H9 (cell line): ENCODE measurements at regions not wholly inside any gene's neighbourhood (a gene's known extent, or its start where the extent isn't known, plus 50 kb on each side); places are given as distances from the start of the nearest gene placed in this dataset.

Source experiments
- DNase-seq: peaks from one replicate; pipeline ENCODE4 v3.0.0-alpha.2; 2017
- H2AFZ ChIP-seq: one replicate; pipeline ENCODE4 v1.6.1; 2013; ENCODE audit warnings: mild to moderate bottlenecking, low read length, control low read depth, moderate library complexity
- H2AK5ac ChIP-seq: 2 replicates; pipeline ENCODE4 v1.6.1; 2013; ENCODE audit warnings: low read length, control low read depth, mixed read lengths; ENCODE audit not compliant: insufficient read length
- H2BK120ac ChIP-seq: one replicate; pipeline ENCODE4 v1.6.1; 2013; ENCODE audit warnings: low read depth, mild to moderate bottlenecking, low read length, control low read depth, inconsistent platforms; ENCODE audit not compliant: poor library complexity, severe bottlenecking
- H2BK12ac ChIP-seq: 2 replicates; pipeline ENCODE4 v1.6.1; 2013; ENCODE audit warnings: low read length, control low read depth, mixed read lengths, low read depth; ENCODE audit not compliant: insufficient read length
- H2BK15ac ChIP-seq: 2 replicates; pipeline ENCODE4 v1.6.1; 2013; ENCODE audit warnings: low read depth, low read length, control low read depth
- H2BK20ac ChIP-seq: one replicate; pipeline ENCODE4 v1.6.1; 2013; ENCODE audit warnings: low read depth, mild to moderate bottlenecking, low read length, control low read depth, inconsistent platforms; ENCODE audit not compliant: poor library complexity, severe bottlenecking
- H2BK5ac ChIP-seq: 2 replicates; pipeline ENCODE4 v1.6.1; 2013; ENCODE audit warnings: low read length, control low read depth, mixed read lengths; ENCODE audit not compliant: insufficient read length
- H3K14ac ChIP-seq: 2 replicates; pipeline ENCODE4 v1.6.1; 2013; ENCODE audit warnings: low read length, control low read depth; ENCODE audit not compliant: insufficient read depth
- H3K18ac ChIP-seq: 2 replicates; pipeline ENCODE4 v1.6.1; 2013; ENCODE audit warnings: low read depth, mild to moderate bottlenecking, mixed read lengths, low read length, control low read depth; ENCODE audit not compliant: insufficient read length
- H3K23ac ChIP-seq: 2 replicates; pipeline ENCODE4 v1.6.1; 2013; ENCODE audit warnings: low read length, control low read depth, mixed read lengths, low read depth; ENCODE audit not compliant: insufficient read length
- H3K23me2 ChIP-seq: 2 replicates; pipeline ENCODE4 v1.6.1; 2013; ENCODE audit warnings: low read depth, mild to moderate bottlenecking, mixed read lengths, low read length, control low read depth; ENCODE audit not compliant: insufficient read length, poor library complexity, severe bottlenecking
- H3K27ac ChIP-seq: 2 replicates; pipeline ENCODE4 v1.5.1; 2013; ENCODE audit warnings: low read length, control low read depth, mixed read lengths, low read depth; ENCODE audit not compliant: insufficient read length
- H3K27me3 ChIP-seq: 2 replicates; pipeline ENCODE4 v1.6.1; 2013; ENCODE audit warnings: low read length, control low read depth, inconsistent platforms; ENCODE audit not compliant: insufficient read depth
- H3K4ac ChIP-seq: 2 replicates; pipeline ENCODE4 v1.6.1; 2013; ENCODE audit warnings: low read depth, mild to moderate bottlenecking, control low read depth, inconsistent platforms, low read length, moderate library complexity
- H3K4me1 ChIP-seq: 2 replicates; pipeline ENCODE4 v1.6.1; 2013; ENCODE audit warnings: low read length, control low read depth, inconsistent platforms; ENCODE audit not compliant: insufficient read depth
- H3K4me2 ChIP-seq: 2 replicates; pipeline ENCODE4 v1.6.1; 2013; ENCODE audit warnings: low read length, control low read depth, mixed read lengths; ENCODE audit not compliant: insufficient read length, insufficient read depth
- H3K56ac ChIP-seq: 2 replicates; pipeline ENCODE4 v1.6.1; 2013; ENCODE audit warnings: low read depth, mild to moderate bottlenecking, mixed read lengths, low read length, control low read depth; ENCODE audit not compliant: insufficient read length
- H3K79me1 ChIP-seq: 2 replicates; pipeline ENCODE4 v1.6.1; 2013; ENCODE audit warnings: low read depth, mild to moderate bottlenecking, moderate library complexity, low read length, control low read depth, inconsistent platforms; ENCODE audit not compliant: insufficient read depth, poor library complexity, severe bottlenecking
- H3K79me2 ChIP-seq: 2 replicates; pipeline ENCODE4 v1.6.1; 2013; ENCODE audit warnings: low read length, control low read depth, inconsistent platforms; ENCODE audit not compliant: insufficient read depth
- H3K9ac ChIP-seq: 2 replicates; pipeline ENCODE4 v1.6.1; 2013; ENCODE audit warnings: low read length, control low read depth, mixed read lengths; ENCODE audit not compliant: insufficient read length; ENCODE audit errors: extremely low read depth
- H3K9me3 ChIP-seq: one replicate; pipeline ENCODE4 v1.6.1; 2013; ENCODE audit warnings: low read depth, low read length, inconsistent platforms; ENCODE audit not compliant: control insufficient read depth
- H3T11ph ChIP-seq: one replicate; pipeline ENCODE4 v1.6.1; 2013; ENCODE audit warnings: mild to moderate bottlenecking, low read length, control low read depth, inconsistent platforms
- H4K20me1 ChIP-seq: one replicate; pipeline ENCODE4 v1.6.1; 2013; ENCODE audit not compliant: control insufficient read depth, insufficient read length, insufficient read depth
- H4K5ac ChIP-seq: 2 replicates; pipeline ENCODE4 v1.6.1; 2013; ENCODE audit warnings: low read depth, mild to moderate bottlenecking, mixed read lengths, low read length, control low read depth; ENCODE audit not compliant: insufficient read length
- H4K8ac ChIP-seq: replicated peaks from 2 replicates; pipeline ENCODE4 v1.6.1; 2013; ENCODE audit warnings: low read length, control low read depth, mixed read lengths, low read depth; ENCODE audit not compliant: insufficient read length
- H4K91ac ChIP-seq: 2 replicates; pipeline ENCODE4 v1.6.1; 2013; ENCODE audit warnings: low read depth, mild to moderate bottlenecking, moderate library complexity, mixed read lengths, low read length, control low read depth; ENCODE audit not compliant: insufficient read length
- H3K27ac Mint-ChIP-seq, 3 experiments: 2 replicates in 2 of 3; 3 replicates in 1 of 3; pipeline ENCODE4 v1.8.0; 2020 to 2021; ENCODE audit warnings: mixed read lengths in 3 of 3, mild to moderate bottlenecking in 1 of 3, moderate library complexity in 1 of 3
- H3K27me3 Mint-ChIP-seq: 2 replicates; pipeline ENCODE4 v1.8.0; 2021; ENCODE audit warnings: low read depth, mild to moderate bottlenecking, moderate library complexity, mixed read lengths
- H3K36me3 Mint-ChIP-seq, 3 experiments: 2 replicates in 2 of 3; 3 replicates in 1 of 3; pipeline ENCODE4 v1.8.0; 2020 to 2021; ENCODE audit warnings: low read depth in 3 of 3, mixed read lengths in 3 of 3; ENCODE audit not compliant: insufficient read depth in 1 of 3
- H3K4me1 Mint-ChIP-seq, 2 experiments: 2 replicates each; pipeline ENCODE4 v1.8.0; 2020; ENCODE audit warnings: mixed read lengths in 2 of 2
- H3K4me3 Mint-ChIP-seq, 2 experiments: 2 replicates in 1 of 2; 3 replicates in 1 of 2; pipeline ENCODE4 v1.8.0; 2020 to 2021; ENCODE audit warnings: mild to moderate bottlenecking in 2 of 2, mixed read lengths in 2 of 2, moderate library complexity in 1 of 2
- H3K9me3 Mint-ChIP-seq, 2 experiments: 2 replicates in 1 of 2; 3 replicates in 1 of 2; pipeline ENCODE4 v1.8.0; 2020; ENCODE audit warnings: mild to moderate bottlenecking in 2 of 2, mixed read lengths in 2 of 2, moderate library complexity in 1 of 2
- WGBS: extraction: QIAGEN DNeasy Blood & Tissue Kit; methylation state at CpG from one replicate; pipeline ENCODE4 v1.1.7; 2013; ENCODE audit warnings: missing lambda C conversion rate, low lambda C conversion rate, mixed read lengths; ENCODE audit not compliant: insufficient read length; ENCODE audit errors: extremely low coverage; 5-methylcytosine and 5-hydroxymethylcytosine counted together
- TF ChIP-seq, protein P1 (sequence below): fragments of 200-600 bp; sonication (generic); conservative IDR thresholded peaks from 3 replicates; pipeline ENCODE4 v1.8.0; 2021; ENCODE audit warnings: antibody characterized with exemption, mild to moderate bottlenecking

DNA sequence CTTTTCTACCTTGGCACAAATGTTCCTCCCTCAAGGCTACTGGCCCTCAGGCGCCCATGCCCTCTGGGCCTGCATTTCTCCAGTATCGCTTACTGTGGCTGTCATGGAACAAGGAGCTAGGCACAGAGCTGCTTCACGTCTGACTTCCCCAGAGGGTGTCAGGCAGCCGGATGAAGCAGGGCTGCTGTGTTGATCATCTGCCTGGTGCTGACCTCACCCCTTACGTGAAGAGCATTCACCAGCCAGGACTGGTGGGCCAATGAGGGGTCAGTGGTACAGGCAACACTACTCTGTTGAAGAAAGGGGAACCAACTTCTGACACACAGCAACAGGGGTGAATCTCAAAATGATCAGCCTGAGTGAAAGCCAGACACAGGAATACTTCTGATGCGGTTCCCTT, 215.5 kb upstream of the GALNT2 start:
- no CpG with 5 or more reads among the region's 6 CpGs for WGBS
- no peak overlapping the region for H2BK15ac ChIP-seq
- H3K23ac ChIP-seq, result no peak overlapping the region
- no peaks in the 10 kb centered on the region for H3K9me3 ChIP-seq
- no peaks in the 10 kb centered on the region for H3K79me1 ChIP-seq
- no peak overlapping the region for H2BK120ac ChIP-seq
- TF ChIP-seq, protein P1, sequence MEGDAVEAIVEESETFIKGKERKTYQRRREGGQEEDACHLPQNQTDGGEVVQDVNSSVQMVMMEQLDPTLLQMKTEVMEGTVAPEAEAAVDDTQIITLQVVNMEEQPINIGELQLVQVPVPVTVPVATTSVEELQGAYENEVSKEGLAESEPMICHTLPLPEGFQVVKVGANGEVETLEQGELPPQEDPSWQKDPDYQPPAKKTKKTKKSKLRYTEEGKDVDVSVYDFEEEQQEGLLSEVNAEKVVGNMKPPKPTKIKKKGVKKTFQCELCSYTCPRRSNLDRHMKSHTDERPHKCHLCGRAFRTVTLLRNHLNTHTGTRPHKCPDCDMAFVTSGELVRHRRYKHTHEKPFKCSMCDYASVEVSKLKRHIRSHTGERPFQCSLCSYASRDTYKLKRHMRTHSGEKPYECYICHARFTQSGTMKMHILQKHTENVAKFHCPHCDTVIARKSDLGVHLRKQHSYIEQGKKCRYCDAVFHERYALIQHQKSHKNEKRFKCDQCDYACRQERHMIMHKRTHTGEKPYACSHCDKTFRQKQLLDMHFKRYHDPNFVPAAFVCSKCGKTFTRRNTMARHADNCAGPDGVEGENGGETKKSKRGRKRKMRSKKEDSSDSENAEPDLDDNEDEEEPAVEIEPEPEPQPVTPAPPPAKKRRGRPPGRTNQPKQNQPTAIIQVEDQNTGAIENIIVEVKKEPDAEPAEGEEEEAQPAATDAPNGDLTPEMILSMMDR, result no peak
- H3K4me2 ChIP-seq, result no peak overlapping the region
- H3K36me3 Mint-ChIP-seq, result no peaks in the 10 kb centered on the region
- peaks cover 5 to 6% of the 10 kb centered on the region in 2 experiments; a peak in 3 of 4 replicates for H3K4me1 Mint-ChIP-seq
- no peaks in the 10 kb centered on the region for H3K23me2 ChIP-seq
- no peak overlapping the region for H3T11ph ChIP-seq
- H3K79me2 ChIP-seq, result no peaks in the 10 kb centered on the region
- no peak overlapping the region for H3K18ac ChIP-seq
- no peak overlapping the region for H4K8ac ChIP-seq
- H2BK12ac ChIP-seq, result no peak overlapping the region
- no peak overlapping the region for H4K91ac ChIP-seq
- H3K4ac ChIP-seq, result no peak overlapping the region
- H3K27me3 Mint-ChIP-seq, result no peaks in the 10 kb centered on the region; the same call in 1 of the 2 replicates
- H2BK20ac ChIP-seq, result no peak overlapping the region
- DNase-seq, result no peak
- no peak overlapping the region for H2BK5ac ChIP-seq
- H3K27me3 ChIP-seq, result no peaks in the 10 kb centered on the region
- H3K27ac Mint-ChIP-seq, result no peak overlapping the region
- no peak overlapping the region for H2AK5ac ChIP-seq
- no peak overlapping the region for H2AFZ ChIP-seq
- no peak overlapping the region for H3K14ac ChIP-seq
- no peaks in the 10 kb centered on the region for H4K20me1 ChIP-seq
- no peaks in the 10 kb centered on the region for H3K9me3 Mint-ChIP-seq
- no peak overlapping the region for H3K56ac ChIP-seq
- no peak overlapping the region for H3K27ac ChIP-seq
- H4K5ac ChIP-seq, result no peak overlapping the region
- no peak overlapping the region for H3K9ac ChIP-seq
- no peaks in the 10 kb centered on the region for H3K4me1 ChIP-seq
- no peak overlapping the region for H3K4me3 Mint-ChIP-seq
